Astrocyte (in vitro differentiated cells and primary cell): ENCODE measurements at regions not wholly inside any gene's neighbourhood (a gene's known extent, or its start where the extent isn't known, plus 50 kb on each side); places are given as distances from the start of the nearest gene placed in this dataset.

Source experiments
- DNase-seq: peaks from one replicate; pipeline ENCODE4 v3.0.0-alpha.2; 2010; ENCODE audit warnings: low read depth
- FAIRE-seq: peaks from 2 replicates; lab custom pipeline; 2011; peaks lifted over from hg19 to GRCh38; lab: Jason Lieb, UNC
- H2AFZ ChIP-seq: 2 replicates; pipeline ENCODE4 v1.6.0; 2012; ENCODE audit warnings: low read depth, low read length, inconsistent platforms
- H3K27ac ChIP-seq: 2 replicates; pipeline ENCODE4 v1.5.1; 2011; ENCODE audit warnings: low read depth, low read length, inconsistent platforms
- H3K27me3 ChIP-seq: 2 replicates; pipeline ENCODE4 v1.6.0; 2011; ENCODE audit warnings: low read length, inconsistent platforms; ENCODE audit not compliant: insufficient read depth
- H3K36me3 ChIP-seq: 2 replicates; pipeline ENCODE4 v1.5.1; 2011; ENCODE audit warnings: low read length, inconsistent platforms; ENCODE audit not compliant: insufficient read depth
- H3K4me1 ChIP-seq: 2 replicates; pipeline ENCODE4 v1.5.1; 2011; ENCODE audit warnings: low read length, inconsistent platforms; ENCODE audit not compliant: insufficient read depth
- H3K4me2 ChIP-seq: 2 replicates; pipeline ENCODE4 v1.6.0; 2012; ENCODE audit warnings: low read length, inconsistent platforms
- H3K4me3 ChIP-seq: 2 replicates; pipeline ENCODE4 v1.5.1; 2011; ENCODE audit warnings: low read depth, mild to moderate bottlenecking, low read length, inconsistent platforms; ENCODE audit not compliant: insufficient read depth
- H3K79me2 ChIP-seq: 2 replicates; pipeline ENCODE4 v1.6.0; 2012; ENCODE audit warnings: mild to moderate bottlenecking, low read length, inconsistent platforms; ENCODE audit not compliant: insufficient read depth
- H3K9ac ChIP-seq: 2 replicates; pipeline ENCODE4 v1.6.0; 2012; ENCODE audit warnings: mild to moderate bottlenecking, low read length, inconsistent platforms
- H3K9me3 ChIP-seq: 2 replicates; pipeline ENCODE4 v1.5.1; 2012; ENCODE audit warnings: low read depth, mild to moderate bottlenecking, low read length, inconsistent platforms; ENCODE audit not compliant: insufficient read depth
- H4K20me1 ChIP-seq: 2 replicates; pipeline ENCODE4 v1.6.0; 2012; ENCODE audit warnings: low read length, inconsistent platforms; ENCODE audit not compliant: insufficient read depth
- H3K27ac Mint-ChIP-seq: one replicate; pipeline ENCODE4 v1.8.0; 2021; ENCODE audit warnings: mild to moderate bottlenecking, mixed read lengths; ENCODE audit not compliant: unreplicated experiment
- H3K27me3 Mint-ChIP-seq: one replicate; pipeline ENCODE4 v1.8.0; 2021; ENCODE audit warnings: low read depth, mixed read lengths; ENCODE audit not compliant: unreplicated experiment
- H3K36me3 Mint-ChIP-seq: one replicate; pipeline ENCODE4 v1.8.0; 2021; ENCODE audit warnings: low read depth, mixed read lengths; ENCODE audit not compliant: unreplicated experiment
- H3K4me1 Mint-ChIP-seq: one replicate; pipeline ENCODE4 v1.8.0; 2021; ENCODE audit warnings: low read depth, mixed read lengths; ENCODE audit not compliant: unreplicated experiment
- H3K4me3 Mint-ChIP-seq: one replicate; pipeline ENCODE4 v1.8.0; 2021; ENCODE audit warnings: mild to moderate bottlenecking, moderate library complexity, mixed read lengths; ENCODE audit not compliant: unreplicated experiment
- H3K9me3 Mint-ChIP-seq: one replicate; pipeline ENCODE4 v1.8.0; 2021; ENCODE audit warnings: mild to moderate bottlenecking, mixed read lengths; ENCODE audit not compliant: unreplicated experiment
- CTCF ChIP-seq: IDR thresholded peaks from 2 replicates; pipeline ENCODE4 v1.5.1; 2011; ENCODE audit warnings: low read depth, mild to moderate bottlenecking, inconsistent platforms, low read length, moderate library complexity; ENCODE audit not compliant: insufficient read depth
- EZH2 ChIP-seq: IDR thresholded peaks from 2 replicates; pipeline ENCODE4 v1.6.1; 2012; ENCODE audit warnings: mild to moderate bottlenecking, low read length, inconsistent platforms; ENCODE audit not compliant: insufficient read depth

GRCh38 chr4:184289179-184289535, 71.5 kb upstream of the ENPP6 start:
- no peaks in the 10 kb centered on the region for H3K36me3 Mint-ChIP-seq
- H3K79me2 ChIP-seq, result no peaks in the 10 kb centered on the region
- no peak overlapping the region for H2AFZ ChIP-seq
- no peaks in the 10 kb centered on the region for H3K9me3 ChIP-seq
- H3K9me3 Mint-ChIP-seq, result no peaks in the 10 kb centered on the region
- no peak overlapping the region for H3K27ac ChIP-seq
- DNase-seq (no peak), FAIRE-seq (no peak)
- no peaks in the 10 kb centered on the region for H3K4me1 ChIP-seq
- no peak overlapping the region for H3K9ac ChIP-seq
- H3K4me3 ChIP-seq, result no peak overlapping the region
- H3K4me3 Mint-ChIP-seq, result no peak overlapping the region
- H3K27me3 Mint-ChIP-seq, result no peaks in the 10 kb centered on the region
- no peaks in the 10 kb centered on the region for H3K4me1 Mint-ChIP-seq
- H3K4me2 ChIP-seq, result no peak overlapping the region
- H3K27me3 ChIP-seq, result no peaks in the 10 kb centered on the region
- no peaks in the 10 kb centered on the region for H3K36me3 ChIP-seq
- H4K20me1 ChIP-seq, result no peaks in the 10 kb centered on the region
- no peak overlapping the region for H3K27ac Mint-ChIP-seq
- TF ChIP-seq EZH2 (no peak), CTCF (no peak)

DNA sequence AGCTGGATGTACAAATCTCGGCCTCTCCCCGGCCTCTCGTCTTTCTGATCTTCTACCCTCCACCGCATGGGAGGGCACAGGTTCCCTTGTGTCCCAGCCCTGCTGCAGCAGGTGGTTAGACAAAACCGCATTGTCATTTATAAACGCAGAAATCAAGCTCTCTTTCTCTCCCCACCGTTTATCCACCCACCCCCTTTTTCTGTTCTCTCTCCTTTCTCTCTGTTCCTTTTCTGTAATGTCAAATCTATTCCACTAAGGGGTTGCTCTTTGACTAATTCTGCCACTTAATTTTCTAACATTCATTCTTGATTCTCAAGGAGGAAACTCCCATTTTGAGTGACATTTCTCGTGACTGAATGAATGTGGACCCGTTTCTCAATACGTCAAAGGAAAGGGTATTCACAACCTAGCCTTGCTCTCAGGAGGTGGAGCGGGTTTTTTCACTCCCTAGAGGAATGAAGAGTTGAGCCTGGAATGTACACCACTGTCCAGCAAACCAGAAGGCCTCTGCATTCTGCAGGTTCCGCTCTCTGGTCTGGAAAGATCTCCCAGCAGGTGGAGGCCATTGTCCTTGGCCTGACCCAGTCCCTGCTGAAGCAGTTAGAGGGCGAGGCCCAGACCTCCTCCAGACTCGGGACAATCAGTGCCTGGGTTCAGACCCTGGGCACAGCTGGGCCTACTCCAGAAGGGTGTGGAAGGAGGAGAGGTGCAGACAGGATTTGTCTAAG, 70.9 kb upstream of the ENPP6 start:
- DNase-seq (no peak), FAIRE-seq (no peak)
- H3K4me1 Mint-ChIP-seq, result no peaks in the 10 kb centered on the region
- no peak overlapping the region for H3K4me3 ChIP-seq
- no peak overlapping the region for H2AFZ ChIP-seq
- H3K27me3 Mint-ChIP-seq, result no peaks in the 10 kb centered on the region
- H3K79me2 ChIP-seq, result no peaks in the 10 kb centered on the region
- H3K27me3 ChIP-seq, result no peaks in the 10 kb centered on the region
- no peak overlapping the region for H3K4me3 Mint-ChIP-seq
- H3K4me1 ChIP-seq, result no peaks in the 10 kb centered on the region
- no peaks in the 10 kb centered on the region for H3K36me3 ChIP-seq
- H3K9me3 ChIP-seq, result no peaks in the 10 kb centered on the region
- no peaks in the 10 kb centered on the region for H3K36me3 Mint-ChIP-seq
- H3K27ac ChIP-seq, result no peak overlapping the region
- no peak for TF ChIP-seq CTCF
- no peak for TF ChIP-seq EZH2
- H3K4me2 ChIP-seq, result no peak overlapping the region
- no peak overlapping the region for H3K9ac ChIP-seq
- no peaks in the 10 kb centered on the region for H4K20me1 ChIP-seq
- H3K27ac Mint-ChIP-seq, result no peak overlapping the region
- no peaks in the 10 kb centered on the region for H3K9me3 Mint-ChIP-seq

GRCh38 chr4:184287697-184288255, 70.1 kb upstream of the ENPP6 start:
- no peak overlapping the region for H3K9ac ChIP-seq
- FAIRE-seq (no peak), DNase-seq (no peak)

More at GRCh38 chr4:184287697-184288255, 70.1 kb upstream of the ENPP6 start:
- no peak for TF ChIP-seq EZH2
- no peak for TF ChIP-seq CTCF
- H3K4me2 ChIP-seq, result no peak overlapping the region
- no peaks in the 10 kb centered on the region for H3K27me3 Mint-ChIP-seq
- no peaks in the 10 kb centered on the region for H3K4me1 ChIP-seq
- H3K9me3 Mint-ChIP-seq, result no peaks in the 10 kb centered on the region
- no peaks in the 10 kb centered on the region for H3K79me2 ChIP-seq
- no peaks in the 10 kb centered on the region for H3K36me3 ChIP-seq
- no peaks in the 10 kb centered on the region for H3K4me1 Mint-ChIP-seq
- H3K4me3 Mint-ChIP-seq, result no peak overlapping the region
- H2AFZ ChIP-seq, result no peak overlapping the region
- no peaks in the 10 kb centered on the region for H3K9me3 ChIP-seq
- no peak overlapping the region for H3K27ac Mint-ChIP-seq
- H4K20me1 ChIP-seq, result no peaks in the 10 kb centered on the region
- H3K4me3 ChIP-seq, result no peak overlapping the region
- no peaks in the 10 kb centered on the region for H3K27me3 ChIP-seq
- H3K27ac ChIP-seq, result no peak overlapping the region
- H3K36me3 Mint-ChIP-seq, result no peaks in the 10 kb centered on the region
